GM18519 (cell line): ENCODE measurements at regions not wholly inside any gene's neighbourhood (a gene's known extent, or its start where the extent isn't known, plus 50 kb on each side); places are given as distances from the start of the nearest gene placed in this dataset.

Experiments used
- ATAC-seq: cut with Tn5 transposase; IDR thresholded peaks from one replicate; pipeline ENCODE4 v1.9.1; 2021; ENCODE audit warnings: mild to moderate bottlenecking, moderate library complexity; ENCODE audit not compliant: unreplicated experiment, low FRiP score

DNA sequence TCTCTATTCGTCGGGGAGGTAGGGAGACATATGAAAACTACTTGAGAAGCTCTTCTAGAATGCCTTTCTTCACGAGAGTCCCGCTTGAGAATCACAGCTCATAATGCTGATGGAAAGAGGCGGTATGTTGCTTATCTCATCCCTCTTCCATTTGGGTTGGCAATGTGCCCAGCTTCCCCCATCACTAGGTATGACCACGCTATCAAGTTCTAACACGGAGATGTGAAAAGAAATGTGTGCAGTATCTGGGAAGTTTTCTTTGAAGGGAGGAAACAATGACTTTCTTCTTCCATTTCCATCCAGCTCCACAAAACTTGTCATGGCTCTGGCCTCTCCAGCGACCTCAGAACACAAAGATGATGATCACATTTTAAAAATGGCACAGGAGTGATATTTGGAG is 742.4 kb downstream of the DCDC2C start:
- no peak for ATAC-seq

DNA sequence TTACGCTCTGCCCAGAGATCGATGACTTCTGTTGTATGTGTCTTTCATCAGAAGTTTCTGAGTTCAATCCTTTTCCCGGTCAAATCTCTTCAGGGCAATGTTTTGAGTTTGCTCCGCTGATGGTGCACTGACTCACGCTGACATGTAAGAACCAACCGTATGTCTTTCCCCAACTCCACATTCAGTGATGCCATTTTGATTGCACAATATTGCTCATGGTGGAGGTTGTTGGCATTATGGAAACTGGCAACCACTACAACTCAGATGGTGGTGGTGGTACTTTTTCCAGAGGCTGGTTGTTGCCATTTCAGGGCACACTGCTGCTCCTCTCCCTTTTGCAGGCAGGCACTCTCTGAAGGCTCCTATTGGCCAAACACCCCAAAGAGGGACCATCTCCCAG is 751.5 kb downstream of the DCDC2C start:
- no peak for ATAC-seq

DNA sequence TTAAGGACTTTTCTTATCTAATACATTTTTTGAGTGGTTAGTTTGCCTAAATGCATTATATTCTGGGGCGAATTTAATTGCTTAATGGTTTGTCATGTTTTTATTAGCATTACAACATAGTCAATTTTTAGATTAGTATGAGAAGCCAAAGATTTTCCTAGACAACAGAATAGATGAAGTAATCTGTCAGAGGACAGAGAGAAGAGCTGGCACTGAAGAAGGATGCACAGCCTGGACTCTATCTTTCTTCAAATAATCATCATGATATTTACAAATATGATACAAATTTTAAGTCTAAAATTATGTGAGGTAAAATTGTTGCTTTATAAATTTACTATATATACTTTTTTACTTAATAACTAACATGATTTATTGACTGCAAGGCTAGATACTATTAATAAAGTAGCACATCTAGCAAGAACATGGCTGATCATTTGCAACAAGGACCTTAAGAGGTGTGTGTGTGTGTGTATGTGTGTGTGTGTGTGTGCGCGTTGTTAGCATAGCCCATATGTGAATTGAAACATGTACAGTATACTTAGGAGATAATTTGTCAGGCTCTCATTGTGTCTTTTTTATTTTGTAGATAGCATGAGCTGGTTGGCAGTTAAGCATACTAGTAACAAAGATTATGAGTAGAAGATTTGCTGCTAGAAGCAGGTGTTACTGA is 752.2 kb downstream of the DCDC2C start:
- no peak for ATAC-seq

DNA sequence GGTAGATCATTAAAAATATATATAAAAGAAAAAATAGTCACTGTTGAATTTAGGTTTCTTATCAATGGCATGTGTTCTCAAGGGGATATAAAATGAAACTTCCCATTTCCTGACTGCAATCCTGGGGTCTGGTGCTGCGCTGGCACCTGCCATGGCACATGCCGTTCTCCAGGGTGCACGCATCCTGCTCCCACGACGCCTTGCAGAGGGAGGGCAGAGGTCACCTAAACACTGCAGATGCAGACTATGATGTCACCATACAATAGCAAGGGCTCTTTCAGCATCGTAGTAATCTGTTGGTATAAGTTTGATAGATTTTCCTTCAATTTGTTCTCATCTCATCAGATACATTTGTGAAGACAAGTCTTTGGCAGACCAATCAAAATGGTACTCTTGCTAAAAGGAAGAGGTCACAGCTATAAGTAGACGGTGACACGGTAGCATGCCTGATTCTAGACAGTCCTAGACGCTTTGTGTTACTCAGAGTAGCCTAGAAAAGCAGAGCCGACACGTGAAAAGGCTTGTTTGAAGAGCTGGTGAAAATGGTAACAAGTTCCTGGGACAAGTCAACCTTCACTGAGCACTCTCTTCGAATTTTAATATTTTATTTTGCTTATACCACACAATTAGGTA is 761.4 kb downstream of the DCDC2C start:
- ATAC-seq = no peak

GRCh38 chr2:4465671-4466070 is 762.3 kb downstream of the DCDC2C start:
- no peak for ATAC-seq

GRCh38 chr2:4475618-4476017 is 772.2 kb downstream of the DCDC2C start:
- no peak for ATAC-seq

GRCh38 chr2:4483050-4483449 is 779.7 kb downstream of the DCDC2C start:
- no peak for ATAC-seq

DNA sequence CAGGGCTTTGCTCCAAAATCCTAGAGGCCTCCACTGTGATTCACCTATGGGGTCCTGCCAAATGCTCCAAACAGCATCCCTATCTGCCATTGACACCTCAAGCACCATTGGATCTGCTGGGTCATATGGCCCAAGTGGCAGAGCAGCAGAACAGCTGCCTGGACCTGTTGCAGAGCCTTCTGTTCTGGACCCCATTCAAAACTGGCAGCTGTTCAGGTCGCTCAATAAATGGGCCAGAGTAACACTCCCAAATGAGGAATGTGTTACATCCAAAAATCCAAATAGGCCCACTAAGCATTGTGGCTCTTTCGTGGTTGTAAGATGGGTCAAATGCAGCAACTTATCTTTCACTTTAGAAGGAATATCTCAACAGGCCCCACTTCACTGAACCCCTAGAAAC is 783.6 kb downstream of the DCDC2C start:
- no peak for ATAC-seq

- no peak for ATAC-seq
Measured at GRCh38 chr2:4499316-4500030, 796.1 kb downstream of the DCDC2C start.

GRCh38 chr2:4501525-4501924 is 798.1 kb downstream of the DCDC2C start:
- ATAC-seq = no peak

GRCh38 chr2:4502230-4502843 is 799.0 kb downstream of the DCDC2C start:
- no peak for ATAC-seq

GRCh38 chr2:4507661-4508060 is 804.3 kb downstream of the DCDC2C start:
- ATAC-seq = no peak

DNA sequence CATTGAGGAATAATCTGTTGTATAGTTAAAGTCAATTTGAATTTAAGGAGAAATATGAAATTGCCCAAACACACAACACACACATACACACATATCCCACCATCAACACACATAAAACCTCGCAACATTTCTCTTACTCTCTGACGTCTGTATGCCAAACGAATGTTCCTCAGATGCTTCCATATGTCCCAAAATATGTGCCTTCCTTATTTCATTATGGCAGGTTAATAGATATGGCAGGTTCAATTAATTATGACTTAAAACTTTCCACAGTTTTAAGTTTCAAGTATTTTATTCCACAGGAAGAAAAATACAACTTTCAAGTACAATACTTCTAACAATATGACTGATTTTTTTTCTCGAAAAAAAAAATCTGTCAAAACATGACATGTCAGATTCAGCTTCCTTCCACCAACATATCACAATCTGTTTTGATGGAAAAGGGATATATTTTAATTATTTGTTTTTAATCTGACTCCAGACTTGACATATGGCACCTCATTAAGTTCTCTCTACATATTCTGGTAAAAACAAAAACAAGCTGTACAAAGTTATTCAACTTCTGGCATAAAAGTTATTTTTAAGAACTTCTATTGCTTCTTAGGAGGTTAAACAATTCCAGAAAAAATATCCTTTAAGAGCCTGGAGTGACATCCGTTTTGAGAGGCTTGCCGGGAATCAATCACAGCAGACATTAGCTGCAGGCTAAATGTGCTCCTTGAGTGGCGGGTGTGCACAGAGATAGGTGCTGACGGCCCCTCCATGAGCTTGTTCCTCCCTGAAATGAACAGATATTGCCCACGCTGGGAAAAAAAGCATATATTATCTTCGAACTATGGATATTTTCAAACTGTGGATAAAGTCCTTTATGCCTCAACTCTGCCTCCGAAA is 812.7 kb downstream of the DCDC2C start:
- ATAC-seq = no peak

- ATAC-seq = no peak
Measured at GRCh38 chr2:4518596-4518995, 815.2 kb downstream of the DCDC2C start.

- ATAC-seq = no peak
Measured at GRCh38 chr2:4522498-4523421, 819.4 kb downstream of the DCDC2C start.

DNA sequence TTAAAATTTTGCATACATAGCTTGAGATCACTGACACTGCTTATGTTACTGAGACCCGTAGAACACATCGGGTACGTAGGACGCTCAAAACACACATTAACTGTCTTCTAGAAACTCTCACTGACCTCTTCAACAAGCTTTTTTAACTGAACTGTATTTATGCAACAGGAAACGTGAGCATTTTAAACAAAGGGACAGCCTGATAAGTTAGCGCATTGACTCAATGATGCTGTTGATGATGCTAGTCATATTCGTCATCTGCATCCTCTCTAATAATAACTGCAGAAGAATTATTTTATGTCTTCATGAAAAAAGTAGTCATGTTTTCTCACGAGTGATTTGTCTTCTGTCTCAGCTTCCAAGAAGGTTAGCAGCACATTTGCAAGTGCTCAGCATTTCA is 824.0 kb downstream of the DCDC2C start:
- ATAC-seq = no peak

- ATAC-seq = no peak
Measured at GRCh38 chr2:4528246-4528645, 824.9 kb downstream of the DCDC2C start.

GRCh38 chr2:4528773-4529172 is 825.4 kb downstream of the DCDC2C start:
- no peak for ATAC-seq

- no peak for ATAC-seq
Measured at GRCh38 chr2:4529738-4530137, 826.4 kb downstream of the DCDC2C start.
